ENCODE measurements at regions not wholly inside any gene's neighbourhood (a gene's known extent, or its start where the extent isn't known, plus 50 kb on each side); places are given as distances from the start of the nearest gene placed in this dataset.

GRCh38 chr3:176430244-176431037 is 766.8 kb downstream of the TBL1XR1 start:
- DNase-seq (ENCODE audit: low spot score), result peak; percentile 5

- no peak for DNase-seq (ENCODE audit: low spot score)
Measured at GRCh38 chr3:176428552-176428951, 768.7 kb downstream of the TBL1XR1 start.

GRCh38 chr3:176426371-176426770 is 770.9 kb downstream of the TBL1XR1 start:
- DNase-seq (ENCODE audit: low spot score), result no peak

GRCh38 chr3:176416870-176417269 is 780.4 kb downstream of the TBL1XR1 start:
- DNase-seq (ENCODE audit: low spot score), result no peak

GRCh38 chr3:176415661-176416295 is 781.5 kb downstream of the TBL1XR1 start:
- no peak for DNase-seq (ENCODE audit: low spot score)

- DNase-seq (ENCODE audit: low spot score), result no peak
Measured at GRCh38 chr3:176412771-176413170, 784.5 kb downstream of the TBL1XR1 start.

GRCh38 chr3:176403531-176403930 is 793.8 kb downstream of the TBL1XR1 start:
- DNase-seq (ENCODE audit: low spot score), result no peak

- no peak for DNase-seq (ENCODE audit: low spot score)
Measured at GRCh38 chr3:176401211-176401610, 796.1 kb downstream of the TBL1XR1 start.

- no peak for DNase-seq (ENCODE audit: low spot score)
Measured at GRCh38 chr3:176399193-176399592, 798.1 kb downstream of the TBL1XR1 start.

GRCh38 chr3:176395240-176395639 is 802.0 kb downstream of the TBL1XR1 start:
- DNase-seq (ENCODE audit: low spot score), result no peak

GRCh38 chr3:176378789-176379188 is 818.5 kb downstream of the TBL1XR1 start:
- DNase-seq (ENCODE audit: low spot score), result no peak

- no peak for DNase-seq (ENCODE audit: low spot score)
Measured at GRCh38 chr3:176376531-176376930, 820.8 kb downstream of the TBL1XR1 start.

GRCh38 chr3:176375519-176375918 is 821.8 kb downstream of the TBL1XR1 start:
- no peak for DNase-seq (ENCODE audit: low spot score)

GRCh38 chr3:176362191-176362731 is 835.0 kb downstream of the TBL1XR1 start:
- DNase-seq (ENCODE audit: low spot score), result no peak

GRCh38 chr3:176359211-176359610 is 838.1 kb downstream of the TBL1XR1 start:
- no peak for DNase-seq (ENCODE audit: low spot score)

- DNase-seq (ENCODE audit: low spot score), result no peak
Measured at GRCh38 chr3:176357891-176358290, 839.4 kb downstream of the TBL1XR1 start.

- no peak for DNase-seq (ENCODE audit: low spot score)
Measured at GRCh38 chr3:176354843-176355242, 842.4 kb downstream of the TBL1XR1 start.

GRCh38 chr3:176352716-176353334 is 844.5 kb downstream of the TBL1XR1 start:
- no peak for DNase-seq (ENCODE audit: low spot score)

GRCh38 chr3:176351408-176351807 is 845.9 kb downstream of the TBL1XR1 start:
- no peak for DNase-seq (ENCODE audit: low spot score)

- DNase-seq (ENCODE audit: low spot score), result no peak
Measured at GRCh38 chr3:176349706-176350105, 847.6 kb downstream of the TBL1XR1 start.

- no peak for DNase-seq (ENCODE audit: low spot score)
Measured at GRCh38 chr3:176347424-176348146, 849.7 kb downstream of the TBL1XR1 start.

- DNase-seq (ENCODE audit: low spot score), result no peak
Measured at GRCh38 chr3:176341963-176342362, 855.3 kb downstream of the TBL1XR1 start.

Measured in germinal center (tissue), 1 donor.